ENCODE measurements at regions not wholly inside any gene's neighbourhood (a gene's known extent, or its start where the extent isn't known, plus 50 kb on each side); places are given as distances from the start of the nearest gene placed in this dataset.

GRCh38 chr12:72863671-72864070 is 591.5 kb downstream of the TRHDE start:
- Histone ChIP-seq H4K20me1 (ENCODE audit: insufficient read depth, low read length, poor library complexity, severe bottlenecking) (no peaks in the 10 kb centered on the region), H3K4me1 (ENCODE audit: insufficient read depth, low read length, poor library complexity, severe bottlenecking) (no peaks in the 10 kb centered on the region), H3F3A (ENCODE audit: low read depth) (no peaks in the 10 kb centered on the region), H2AFZ (ENCODE audit: low read length) (no peak overlapping the region), H3K27me3 (ENCODE audit: insufficient read depth, low read length, poor library complexity, severe bottlenecking) (no peaks in the 10 kb centered on the region), H3K9me2 (replicated peaks; ENCODE audit: low read depth, low read length) (no peaks in the 10 kb centered on the region), H3K79me2 (ENCODE audit: insufficient read depth, low read length) (no peaks in the 10 kb centered on the region), H3K4me2 (ENCODE audit: low read depth, low read length, poor library complexity, severe bottlenecking) (no peak overlapping the region), H3K4me3 (ENCODE audit: low read length, poor library complexity, severe bottlenecking) (no peak overlapping the region), H3K36me3 (ENCODE audit: insufficient read depth, low read length) (no peaks in the 10 kb centered on the region), H3K9ac (ENCODE audit: low read depth, low read length, poor library complexity, severe bottlenecking) (no peak overlapping the region), H3K9me3 (ENCODE audit: insufficient read depth, low read depth, low read length) (no peaks in the 10 kb centered on the region)
- TF ChIP-seq EZH2phosphoT487 (IDR thresholded peaks at IDR 0.05; ENCODE audit: borderline replicate concordance), result no peak
- TF ChIP-seq CTCF (conservative IDR thresholded peaks at IDR 0.05; ENCODE audit: low read length), result no peak

- Histone ChIP-seq H4K20me1 (ENCODE audit: insufficient read depth, low read length, poor library complexity, severe bottlenecking) (no peaks in the 10 kb centered on the region), H3K4me2 (ENCODE audit: low read depth, low read length, poor library complexity, severe bottlenecking) (no peak overlapping the region), H3K9ac (ENCODE audit: low read depth, low read length, poor library complexity, severe bottlenecking) (no peak overlapping the region), H2AFZ (ENCODE audit: low read length) (no peak overlapping the region), H3K4me1 (ENCODE audit: insufficient read depth, low read length, poor library complexity, severe bottlenecking) (no peaks in the 10 kb centered on the region), H3K4me3 (ENCODE audit: low read length, poor library complexity, severe bottlenecking) (no peak overlapping the region), H3K27me3 (ENCODE audit: insufficient read depth, low read length, poor library complexity, severe bottlenecking) (no peaks in the 10 kb centered on the region), H3K79me2 (ENCODE audit: insufficient read depth, low read length) (no peaks in the 10 kb centered on the region), H3F3A (ENCODE audit: low read depth) (no peaks in the 10 kb centered on the region), H3K9me3 (ENCODE audit: insufficient read depth, low read depth, low read length) (no peaks in the 10 kb centered on the region), H3K9me2 (replicated peaks; ENCODE audit: low read depth, low read length) (no peaks in the 10 kb centered on the region), H3K36me3 (ENCODE audit: insufficient read depth, low read length) (no peaks in the 10 kb centered on the region)
- no peak for TF ChIP-seq EZH2phosphoT487 (IDR thresholded peaks at IDR 0.05; ENCODE audit: borderline replicate concordance)
Observed at GRCh38 chr12:72865921-72866320, 593.8 kb downstream of the TRHDE start.

- no peak overlapping the region for H3K4me2 ChIP-seq (ENCODE audit: low read depth, low read length, poor library complexity, severe bottlenecking)
- no peaks in the 10 kb centered on the region for H3K4me1 ChIP-seq (ENCODE audit: insufficient read depth, low read length, poor library complexity, severe bottlenecking)
- no peaks in the 10 kb centered on the region for H3K79me2 ChIP-seq (ENCODE audit: insufficient read depth, low read length)
- H4K20me1 ChIP-seq (ENCODE audit: insufficient read depth, low read length, poor library complexity, severe bottlenecking), result no peaks in the 10 kb centered on the region
- H3K9me2 ChIP-seq (replicated peaks; ENCODE audit: low read depth, low read length), result no peaks in the 10 kb centered on the region
- TF ChIP-seq CTCF (conservative IDR thresholded peaks at IDR 0.05; ENCODE audit: low read length) (no peak), EZH2phosphoT487 (IDR thresholded peaks at IDR 0.05; ENCODE audit: borderline replicate concordance) (no peak)
- H3K9ac ChIP-seq (ENCODE audit: low read depth, low read length, poor library complexity, severe bottlenecking), result no peak overlapping the region
- no peak overlapping the region for H3K4me3 ChIP-seq (ENCODE audit: low read length, poor library complexity, severe bottlenecking)
- H3K9me3 ChIP-seq (ENCODE audit: insufficient read depth, low read depth, low read length), result no peaks in the 10 kb centered on the region; the same call in 1 of the 2 replicates
- H3F3A ChIP-seq (ENCODE audit: low read depth), result no peaks in the 10 kb centered on the region
- no peak overlapping the region for H2AFZ ChIP-seq (ENCODE audit: low read length)
- H3K36me3 ChIP-seq (ENCODE audit: insufficient read depth, low read length), result no peaks in the 10 kb centered on the region
- H3K27me3 ChIP-seq (ENCODE audit: insufficient read depth, low read length, poor library complexity, severe bottlenecking), result no peaks in the 10 kb centered on the region
Observed at GRCh38 chr12:72869024-72869423, 596.9 kb downstream of the TRHDE start.

GRCh38 chr12:72872238-72872887 is 600.2 kb downstream of the TRHDE start:
- Histone ChIP-seq H3K9me3 (ENCODE audit: insufficient read depth, low read depth, low read length) (no peaks in the 10 kb centered on the region; the same call in 1 of the 2 replicates), H3K4me1 (ENCODE audit: insufficient read depth, low read length, poor library complexity, severe bottlenecking) (no peaks in the 10 kb centered on the region), H3K9ac (ENCODE audit: low read depth, low read length, poor library complexity, severe bottlenecking) (no peak overlapping the region), H4K20me1 (ENCODE audit: insufficient read depth, low read length, poor library complexity, severe bottlenecking) (no peaks in the 10 kb centered on the region), H2AFZ (ENCODE audit: low read length) (no peak overlapping the region), H3K4me2 (ENCODE audit: low read depth, low read length, poor library complexity, severe bottlenecking) (no peak overlapping the region), H3K36me3 (ENCODE audit: insufficient read depth, low read length) (no peaks in the 10 kb centered on the region), H3K4me3 (ENCODE audit: low read length, poor library complexity, severe bottlenecking) (no peak overlapping the region), H3K79me2 (ENCODE audit: insufficient read depth, low read length) (no peaks in the 10 kb centered on the region), H3K9me2 (replicated peaks; ENCODE audit: low read depth, low read length) (no peaks in the 10 kb centered on the region), H3F3A (ENCODE audit: low read depth) (no peaks in the 10 kb centered on the region), H3K27me3 (ENCODE audit: insufficient read depth, low read length, poor library complexity, severe bottlenecking) (no peaks in the 10 kb centered on the region)
- TF ChIP-seq CTCF (conservative IDR thresholded peaks at IDR 0.05; ENCODE audit: low read length) (no peak), EZH2phosphoT487 (IDR thresholded peaks at IDR 0.05; ENCODE audit: borderline replicate concordance) (no peak)

All from Loucy (cell line).